GM18520 (cell line): ENCODE measurements at regions not wholly inside any gene's neighbourhood (a gene's known extent, or its start where the extent isn't known, plus 50 kb on each side); places are given as distances from the start of the nearest gene placed in this dataset.
"Not testable (repeated sequence)": the region's sequence is repeated elsewhere in the genome, so short reads cannot be mapped to it uniquely, and the experiment has no call there.

Experiments
- ATAC-seq: cut with Tn5 transposase; IDR thresholded peaks from one replicate; pipeline ENCODE4 v1.9.1; 2021; ENCODE audit not compliant: unreplicated experiment

GRCh38 chr4:189547559-189547958 is 393.1 kb upstream of the FRG1 start:
- no peak for ATAC-seq

GRCh38 chr4:189548484-189549125 is 392.1 kb upstream of the FRG1 start:
- no peak for ATAC-seq

GRCh38 chr4:189551931-189552670 is 388.6 kb upstream of the FRG1 start:
- not testable (repeated sequence) for ATAC-seq

DNA sequence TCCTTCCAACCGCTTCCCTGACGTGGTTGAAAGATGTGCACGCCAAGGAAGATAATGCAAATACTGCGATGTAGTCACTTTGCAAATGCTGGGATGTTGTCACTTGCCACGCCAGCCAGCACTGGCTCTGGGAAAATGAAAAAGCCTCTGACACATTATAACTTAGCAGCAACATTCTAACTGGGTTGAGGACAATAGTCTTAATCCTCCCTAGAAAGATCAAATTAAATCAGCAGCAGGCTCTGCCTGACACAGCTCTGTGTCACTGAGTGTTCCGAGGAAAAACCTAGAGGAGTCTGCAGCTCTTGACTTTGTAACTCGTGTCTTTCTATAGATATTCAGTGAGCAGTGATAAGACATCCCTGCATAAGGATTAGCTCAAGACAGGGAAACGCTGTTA is 380.1 kb upstream of the FRG1 start:
- not testable (repeated sequence) for ATAC-seq

GRCh38 chr4:189563751-189564150 is 376.9 kb upstream of the FRG1 start:
- ATAC-seq, result not testable (repeated sequence)

GRCh38 chr4:189566271-189566670 is 374.4 kb upstream of the FRG1 start:
- not testable (repeated sequence) for ATAC-seq

- not testable (repeated sequence) for ATAC-seq
These were observed 373.8 kb upstream of the FRG1 start for GRCh38 chr4:189566900-189567299.

- ATAC-seq, result not testable (repeated sequence)
These were observed 361.0 kb upstream of the FRG1 start for GRCh38 chr4:189579645-189580044.

DNA sequence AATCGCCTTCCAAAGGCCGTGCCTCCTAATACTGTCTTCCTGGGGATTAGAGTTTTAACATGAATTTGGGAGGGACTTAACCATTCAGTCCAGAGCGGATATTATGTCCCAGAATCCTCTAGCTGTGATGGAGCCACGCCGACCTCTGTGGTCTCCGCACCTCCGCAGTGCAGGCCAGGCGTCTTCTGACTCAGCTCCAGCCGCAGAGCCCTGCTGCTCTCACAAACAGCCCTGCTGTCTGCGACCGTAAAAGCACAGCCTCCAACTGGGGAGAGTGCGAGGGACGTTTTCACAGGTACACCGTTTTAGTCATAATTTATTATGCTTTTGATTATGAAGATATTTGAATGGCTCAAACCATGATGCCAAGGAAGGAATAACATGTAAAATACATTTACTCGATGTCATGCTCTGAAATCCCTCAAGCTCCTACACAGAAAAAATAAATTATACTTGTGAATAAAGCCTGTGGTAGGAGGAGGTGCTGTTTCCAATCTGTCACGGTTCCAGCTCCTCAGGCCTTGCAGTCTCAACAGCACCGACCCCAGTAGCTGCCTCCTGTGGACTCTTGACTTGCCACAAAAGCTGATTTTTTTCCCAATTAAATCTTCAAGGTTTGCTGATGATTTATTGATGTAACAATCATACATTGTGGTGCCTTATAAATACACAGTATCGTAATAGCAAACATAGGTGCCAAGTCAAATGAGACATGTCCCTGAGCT is 353.6 kb upstream of the FRG1 start:
- not testable (repeated sequence) for ATAC-seq

GRCh38 chr4:189589201-189589600 is 351.5 kb upstream of the FRG1 start:
- ATAC-seq, result not testable (repeated sequence)

DNA sequence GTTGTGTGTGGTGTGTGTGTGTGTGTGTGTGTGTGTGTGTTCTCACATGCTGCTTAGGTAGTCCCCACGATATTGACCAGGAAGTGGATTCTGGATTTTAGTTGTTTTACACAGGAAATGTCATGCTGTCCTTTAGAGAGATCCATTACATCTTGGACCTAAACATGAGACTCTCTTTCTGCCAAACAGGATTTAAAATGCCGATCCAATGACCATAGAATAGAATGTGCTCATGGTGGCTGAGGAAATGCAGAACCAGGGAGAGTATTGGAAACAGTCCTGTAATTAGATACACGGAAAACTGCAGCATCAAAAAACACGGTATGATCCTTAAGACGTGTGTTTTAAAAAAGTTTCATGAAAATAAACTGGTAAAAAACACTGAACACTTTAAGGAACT is 347.8 kb upstream of the FRG1 start:
- no peak for ATAC-seq

- no peak for ATAC-seq
These were observed 343.3 kb upstream of the FRG1 start for GRCh38 chr4:189597341-189597740.

GRCh38 chr4:189600264-189600663 is 340.4 kb upstream of the FRG1 start:
- ATAC-seq, result no peak

GRCh38 chr4:189600718-189601435 is 339.8 kb upstream of the FRG1 start:
- no peak for ATAC-seq

GRCh38 chr4:189602827-189603226 is 337.8 kb upstream of the FRG1 start:
- ATAC-seq, result not testable (repeated sequence)

DNA sequence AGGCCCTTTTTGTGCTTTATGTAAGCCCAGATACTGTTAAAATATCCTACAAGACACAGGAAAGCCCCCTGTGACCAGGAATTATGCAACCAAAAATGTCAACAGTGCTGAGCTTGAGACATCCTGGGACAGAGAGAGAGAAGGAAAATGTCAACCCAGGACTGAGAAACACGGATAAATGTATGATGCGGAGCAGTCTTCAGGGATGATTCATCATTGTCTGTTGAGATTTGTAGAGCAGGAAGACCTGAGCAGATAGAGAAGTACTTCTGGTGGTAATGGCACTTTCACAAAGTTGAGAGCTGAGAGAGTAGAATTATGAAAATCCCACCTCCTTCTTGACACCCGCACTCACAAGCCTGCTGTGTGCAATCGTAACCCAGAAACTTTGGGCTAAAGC is 330.1 kb upstream of the FRG1 start:
- not testable (repeated sequence) for ATAC-seq

- ATAC-seq, result no peak
These were observed 327.5 kb upstream of the FRG1 start for GRCh38 chr4:189613207-189613606.

DNA sequence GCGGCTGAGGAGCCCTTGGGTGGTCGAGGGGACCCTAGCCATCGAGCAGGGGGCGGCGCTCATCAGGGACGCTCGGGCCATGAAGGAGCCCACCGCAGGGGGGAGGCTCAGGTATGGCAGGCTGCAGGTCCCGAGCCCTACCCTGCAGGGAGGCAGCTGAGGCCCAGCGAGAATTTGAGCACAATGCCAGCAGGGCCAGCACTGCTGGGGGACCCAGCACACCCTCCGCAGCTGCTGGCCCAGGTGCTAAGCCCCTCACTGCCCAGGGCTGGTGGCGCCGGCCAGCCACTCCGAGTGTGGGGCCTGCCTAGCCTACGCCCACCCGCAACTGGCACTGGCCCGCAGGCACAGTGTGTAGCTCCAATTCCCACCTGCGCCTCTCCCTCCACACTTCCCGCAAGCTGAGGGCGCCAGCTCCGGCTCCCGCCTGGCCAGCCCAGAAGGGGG is 325.4 kb upstream of the FRG1 start:
- ATAC-seq, result no peak

DNA sequence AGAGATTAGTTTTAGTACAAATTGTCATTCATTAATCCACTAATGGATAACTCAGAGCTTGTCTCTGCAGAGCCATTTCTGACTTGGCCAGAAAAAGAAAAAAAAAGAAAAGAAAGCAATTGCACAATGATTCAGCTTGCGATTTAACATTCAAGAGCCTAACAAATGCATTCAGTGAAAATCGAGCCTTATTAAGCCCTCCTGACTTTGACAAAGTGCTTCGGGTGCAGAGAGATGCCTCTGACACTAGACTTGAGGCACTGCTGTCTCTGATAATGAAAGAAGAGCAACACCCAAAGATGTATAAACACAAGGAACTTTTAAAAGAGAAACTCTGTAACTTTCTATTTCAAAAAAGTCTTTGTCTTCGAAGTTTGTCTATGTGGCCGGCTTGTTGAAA is 322.9 kb upstream of the FRG1 start:
- ATAC-seq, result not testable (repeated sequence)

DNA sequence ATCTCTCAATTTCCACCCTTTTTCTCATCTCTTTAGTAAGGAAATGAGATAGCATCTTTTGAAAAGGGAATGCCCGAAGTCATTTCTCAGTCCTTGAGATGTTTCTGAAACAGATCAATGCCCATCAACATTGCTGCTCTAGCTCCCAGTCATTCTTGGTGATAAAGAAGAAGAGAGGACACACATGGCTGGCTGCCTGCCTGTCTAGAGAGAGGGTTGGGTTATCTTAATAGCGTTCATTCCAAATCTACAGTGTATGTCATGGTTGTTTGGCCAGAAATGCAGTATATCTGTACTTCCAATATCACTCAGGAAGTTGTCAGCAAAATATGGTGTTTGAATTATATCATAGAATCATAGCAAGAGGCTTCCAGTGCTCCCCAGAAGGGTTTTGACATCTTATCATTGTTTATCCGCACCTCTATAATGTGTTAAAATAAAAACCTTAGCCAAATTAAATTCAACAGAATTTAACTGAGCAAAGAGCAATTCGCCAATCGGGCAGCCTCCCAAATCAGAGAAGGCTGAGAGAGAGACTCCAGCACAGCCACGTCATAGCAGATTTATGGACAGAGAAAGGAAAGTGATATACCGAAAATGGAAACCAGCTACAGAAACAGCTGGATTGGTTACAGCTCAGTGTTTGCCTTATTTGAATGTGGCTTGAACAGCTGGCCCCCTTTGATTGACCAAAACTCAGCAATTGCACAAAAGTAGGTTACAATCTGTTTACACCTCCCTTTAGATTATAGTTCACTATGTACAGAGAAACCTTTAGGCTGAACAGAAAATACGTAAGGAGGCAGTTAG is 321.0 kb upstream of the FRG1 start:
- ATAC-seq, result not testable (repeated sequence)
